GM10248 (cell line): ENCODE measurements at regions not wholly inside any gene's neighbourhood (a gene's known extent, or its start where the extent isn't known, plus 50 kb on each side); places are given as distances from the start of the nearest gene placed in this dataset.

Experiments used
- CTCF ChIA-PET: fragments of 300-600 bp; sonication (Branson Sonifier 250); formaldehyde crosslinking; extraction: SDS; loops from one replicate; lab custom pipeline; 2021; ENCODE audit warnings: antibody characterized with exemption; lab: Yijun Ruan, JAX
- POLR2A ChIA-PET: fragments of 350-650 bp; sonication (Branson Sonifier 250); formaldehyde crosslinking; extraction: SDS; loops from one replicate; lab custom pipeline; 2020; ENCODE audit warnings: antibody characterized with exemption; lab: Yijun Ruan, JAX
- DNase-seq: peaks from one replicate; pipeline ENCODE4 v3.0.0; 2012; ENCODE audit errors: extremely low spot score
- TF ChIP-seq, protein P1 (sequence below): IDR thresholded peaks from 2 replicates; pipeline ENCODE4 v1.5.1; 2012; ENCODE audit warnings: mild to moderate bottlenecking, low read depth; ENCODE audit errors: extremely low read depth, missing control alignments, control extremely low read depth

DNA sequence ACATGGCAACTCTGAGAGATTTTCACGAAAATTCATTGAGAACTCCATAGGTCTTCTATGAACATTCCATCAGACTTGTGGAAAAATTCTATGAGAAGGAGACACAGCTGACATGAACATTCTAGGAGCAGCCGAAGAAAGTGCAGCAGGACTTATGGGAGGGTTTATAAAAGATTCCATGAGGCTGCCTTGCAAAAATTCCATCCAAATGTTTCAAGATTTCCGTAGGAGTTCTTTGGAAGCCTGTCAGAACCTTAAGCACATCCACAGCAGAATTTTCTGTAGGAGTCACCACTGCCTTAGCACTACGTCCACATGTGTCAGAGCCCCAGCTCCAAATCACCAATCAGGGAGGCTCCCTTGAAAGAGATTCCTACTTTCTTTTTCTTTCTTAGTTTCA, 67.0 kb upstream of the MSX1 start:
- POLR2A ChIA-PET, result no interaction called here
- CTCF ChIA-PET, result no interaction called here
- TF ChIP-seq, protein P1, sequence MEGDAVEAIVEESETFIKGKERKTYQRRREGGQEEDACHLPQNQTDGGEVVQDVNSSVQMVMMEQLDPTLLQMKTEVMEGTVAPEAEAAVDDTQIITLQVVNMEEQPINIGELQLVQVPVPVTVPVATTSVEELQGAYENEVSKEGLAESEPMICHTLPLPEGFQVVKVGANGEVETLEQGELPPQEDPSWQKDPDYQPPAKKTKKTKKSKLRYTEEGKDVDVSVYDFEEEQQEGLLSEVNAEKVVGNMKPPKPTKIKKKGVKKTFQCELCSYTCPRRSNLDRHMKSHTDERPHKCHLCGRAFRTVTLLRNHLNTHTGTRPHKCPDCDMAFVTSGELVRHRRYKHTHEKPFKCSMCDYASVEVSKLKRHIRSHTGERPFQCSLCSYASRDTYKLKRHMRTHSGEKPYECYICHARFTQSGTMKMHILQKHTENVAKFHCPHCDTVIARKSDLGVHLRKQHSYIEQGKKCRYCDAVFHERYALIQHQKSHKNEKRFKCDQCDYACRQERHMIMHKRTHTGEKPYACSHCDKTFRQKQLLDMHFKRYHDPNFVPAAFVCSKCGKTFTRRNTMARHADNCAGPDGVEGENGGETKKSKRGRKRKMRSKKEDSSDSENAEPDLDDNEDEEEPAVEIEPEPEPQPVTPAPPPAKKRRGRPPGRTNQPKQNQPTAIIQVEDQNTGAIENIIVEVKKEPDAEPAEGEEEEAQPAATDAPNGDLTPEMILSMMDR, result no peak
- no peak for DNase-seq

DNA sequence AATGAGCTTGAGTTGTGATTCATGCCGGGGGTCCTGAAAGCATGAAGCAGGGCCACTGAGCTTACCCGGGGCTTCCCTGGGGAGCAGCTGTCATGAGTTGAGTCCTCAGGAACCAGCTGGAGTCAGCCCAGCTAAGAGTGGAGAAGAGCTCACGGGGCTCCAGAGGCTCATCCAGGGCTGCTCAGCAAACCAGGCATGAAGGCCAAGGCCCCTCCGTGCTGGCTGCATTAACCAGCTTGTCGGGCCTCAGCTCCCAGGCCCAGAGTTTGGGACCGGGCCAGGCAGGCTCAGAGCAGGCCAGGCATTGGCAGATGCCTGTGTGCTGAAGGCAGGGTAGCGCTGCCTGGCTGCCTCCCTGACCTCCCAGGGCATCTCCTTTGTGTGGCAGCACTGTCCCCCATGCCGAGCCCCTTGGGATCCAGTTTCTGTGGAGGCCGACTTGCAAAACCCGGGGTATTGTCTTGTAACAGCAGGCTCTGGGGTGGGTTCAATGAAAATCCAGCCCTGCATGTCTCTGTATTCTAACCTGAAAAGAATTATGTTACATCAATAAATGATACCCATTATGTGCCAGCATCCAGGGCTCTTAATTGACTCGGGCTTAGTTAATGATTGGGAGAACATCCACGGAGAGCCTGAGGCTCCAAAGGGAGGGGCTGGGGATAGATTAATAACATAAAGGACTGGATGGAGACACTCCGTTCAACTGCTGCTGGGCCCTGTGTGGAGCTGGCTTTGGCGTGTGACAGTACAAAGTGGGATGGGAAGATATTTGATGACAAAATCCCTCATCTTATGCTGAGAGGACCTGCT, 68.0 kb upstream of the MSX1 start:
- TF ChIP-seq, protein P1, result no peak
- CTCF ChIA-PET, result interaction anchor here (1.1 to 1.7 kb wide), 2 partner anchors 10 to 14 kb away, joined by 3 to 4 read pairs; no protein-coding TSS in a partner anchor
- DNase-seq, result no peak
- POLR2A ChIA-PET, result no interaction called here

DNA sequence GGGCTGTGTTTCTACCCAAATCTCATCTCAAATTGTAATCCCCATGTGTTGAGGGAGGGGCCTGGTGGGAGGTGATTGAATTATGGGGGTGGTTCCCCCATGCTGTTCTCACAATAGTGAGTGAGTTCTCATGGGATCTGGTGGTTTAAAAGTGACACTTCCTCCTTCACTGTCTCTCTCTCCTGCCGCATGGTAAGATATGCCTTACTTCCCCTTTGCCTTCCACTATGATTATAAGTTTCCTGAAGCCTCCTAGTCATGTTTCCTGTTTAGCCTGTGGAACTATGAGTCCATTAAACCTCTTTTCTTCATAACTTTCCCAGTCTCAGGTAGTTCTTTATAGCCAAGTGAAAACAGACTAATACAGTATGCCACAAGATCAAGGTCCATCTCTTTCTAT, 70.0 kb upstream of the MSX1 start:
- DNase-seq, result no peak
- CTCF ChIA-PET, result no interaction called here
- POLR2A ChIA-PET, result no interaction called here
- TF ChIP-seq, protein P1, result no peak

DNA sequence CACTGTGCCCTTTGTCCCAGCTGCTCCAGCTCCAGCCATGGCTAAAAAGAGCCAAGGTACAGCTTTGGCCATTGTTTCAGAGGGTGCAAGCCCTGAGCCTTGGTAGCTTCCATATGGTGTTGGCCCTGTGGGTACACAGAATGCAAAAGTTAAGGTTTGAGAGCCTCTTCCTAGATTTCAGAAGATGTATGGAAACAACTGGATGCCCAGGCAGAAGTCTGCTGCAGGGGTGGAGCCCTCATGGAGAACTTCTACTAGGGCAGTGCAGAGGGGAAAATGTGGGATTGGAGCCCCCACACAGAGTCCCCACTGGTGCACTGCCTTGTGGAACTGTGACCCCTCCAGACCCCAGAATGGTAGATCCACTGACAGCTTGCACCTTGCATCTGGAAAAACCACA, 70.9 kb upstream of the MSX1 start:
- TF ChIP-seq, protein P1, result no peak
- CTCF ChIA-PET, result no interaction called here
- POLR2A ChIA-PET, result no interaction called here
- DNase-seq, result no peak

DNA sequence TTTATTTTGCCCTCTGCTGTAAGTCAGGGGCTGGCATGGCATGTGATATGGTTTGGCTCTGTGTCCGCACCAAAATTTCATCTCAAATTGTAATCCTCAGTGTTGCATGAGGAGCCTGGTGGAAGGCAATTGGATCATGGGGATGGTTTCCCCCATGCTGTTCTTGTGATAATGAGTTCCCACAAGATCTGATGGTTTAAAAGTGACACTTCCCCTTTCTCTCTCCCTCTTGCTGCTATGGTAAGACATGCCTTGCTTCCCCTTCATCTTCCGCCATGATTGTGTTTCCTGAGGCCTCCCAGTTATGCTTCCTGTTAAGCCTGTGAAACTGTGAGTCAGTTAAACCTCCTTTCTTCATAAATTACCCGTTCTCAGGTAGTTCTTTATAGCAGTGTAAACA, 72.0 kb upstream of the MSX1 start:
- TF ChIP-seq, protein P1, result no peak
- no peak for DNase-seq

DNA sequence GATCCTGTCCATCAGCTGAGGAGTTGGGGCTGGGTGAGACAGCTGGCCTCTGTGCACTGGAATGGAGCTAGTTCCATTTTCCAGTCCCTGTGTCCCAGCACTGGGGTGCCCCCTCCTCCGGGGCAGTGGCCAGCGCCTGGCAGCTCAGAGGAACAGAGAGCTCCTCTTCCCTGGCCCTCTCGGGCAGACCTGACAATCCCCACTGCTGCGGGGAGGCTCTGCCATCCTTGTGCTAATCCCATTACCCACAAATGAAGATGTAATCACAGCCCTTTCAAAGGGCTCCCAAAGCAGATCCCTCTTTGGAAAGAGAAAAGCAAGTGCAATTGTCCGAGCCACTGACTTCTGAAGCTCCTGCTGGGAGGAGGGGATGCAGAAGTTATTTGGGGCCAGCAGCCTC, 75.1 kb upstream of the MSX1 start:
- POLR2A ChIA-PET, result no interaction called here
- TF ChIP-seq, protein P1, result no peak
- no peak for DNase-seq
- CTCF ChIA-PET, result interaction anchor here (0.6 kb wide), 1 partner anchor 24 kb away, joined by 3 read pairs; no protein-coding TSS in a partner anchor

More for the DNA sequence above, 72.0 kb upstream of the MSX1 start:
- ChIA-PET CTCF (no interaction called here), POLR2A (no interaction called here)
